GM12892 (cell line): ENCODE measurements at regions not wholly inside any gene's neighbourhood (a gene's known extent, or its start where the extent isn't known, plus 50 kb on each side); places are given as distances from the start of the nearest gene placed in this dataset.

Experiments
- POLR2A ChIP-seq: IDR thresholded peaks from 2 replicates; pipeline ENCODE4 v1.6.1; 2011; ENCODE audit warnings: low read depth, low read length, control low read depth
- POLR2AphosphoS5 ChIP-seq: IDR thresholded peaks from 2 replicates; pipeline ENCODE4 v1.6.1; 2011; ENCODE audit warnings: low read depth, low read length, control low read depth
- TAF1 ChIP-seq: IDR thresholded peaks from 2 replicates; pipeline ENCODE4 v1.6.1; 2011; ENCODE audit warnings: low read depth, mild to moderate bottlenecking, control low read depth, low read length, borderline replicate concordance

DNA sequence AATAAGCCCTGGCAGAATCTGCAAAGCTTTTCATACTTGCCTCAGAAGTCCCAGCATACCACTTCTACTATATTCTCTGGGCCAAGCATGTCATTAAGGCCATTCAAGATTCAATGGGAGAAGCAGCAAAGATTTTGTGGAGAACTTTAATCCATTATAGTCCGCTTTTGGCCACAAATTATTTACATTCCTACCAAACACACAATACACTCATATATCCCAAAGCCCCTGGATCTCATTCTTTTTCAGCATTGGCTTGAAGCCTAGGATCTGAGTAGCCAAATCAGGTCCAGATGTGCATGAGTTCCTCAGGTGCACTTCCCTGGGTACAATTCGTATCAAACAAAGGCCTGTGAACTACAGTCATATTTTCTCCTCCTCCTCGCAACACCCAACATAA, 203.4 kb downstream of the NDFIP2 start:
- TF ChIP-seq POLR2AphosphoS5 (no peak), POLR2A (no peak), TAF1 (no peak)
